ENCODE measurements at regions not wholly inside any gene's neighbourhood (a gene's known extent, or its start where the extent isn't known, plus 50 kb on each side); places are given as distances from the start of the nearest gene placed in this dataset.

DNA sequence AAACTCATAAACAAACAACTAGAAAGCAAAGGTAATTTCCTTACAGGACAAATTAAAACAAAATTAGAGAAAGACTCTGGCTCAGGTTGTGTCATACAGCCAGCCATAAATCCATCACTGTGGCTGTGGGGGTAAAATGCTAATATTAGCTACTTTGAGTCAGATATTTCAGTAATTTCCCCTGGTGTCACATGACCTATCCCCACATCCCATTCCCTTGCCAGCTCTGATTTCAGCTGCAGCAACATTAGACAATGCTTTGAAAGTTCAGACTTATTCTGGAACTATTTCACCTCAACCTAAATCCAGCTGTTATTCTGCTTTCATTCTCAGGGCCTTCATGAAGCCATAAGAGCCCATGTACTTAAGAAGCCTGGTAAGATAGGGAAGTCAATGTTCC, 55.3 kb downstream of the RPL10L start:
- no peaks in the 10 kb centered on the region for H3K36me3 ChIP-seq (ENCODE audit: insufficient read depth in 1 of 2, low read depth in 1 of 2)
- intact Hi-C loops (cut with DNase I): no loop called here
- TF ChIP-seq, protein P1, sequence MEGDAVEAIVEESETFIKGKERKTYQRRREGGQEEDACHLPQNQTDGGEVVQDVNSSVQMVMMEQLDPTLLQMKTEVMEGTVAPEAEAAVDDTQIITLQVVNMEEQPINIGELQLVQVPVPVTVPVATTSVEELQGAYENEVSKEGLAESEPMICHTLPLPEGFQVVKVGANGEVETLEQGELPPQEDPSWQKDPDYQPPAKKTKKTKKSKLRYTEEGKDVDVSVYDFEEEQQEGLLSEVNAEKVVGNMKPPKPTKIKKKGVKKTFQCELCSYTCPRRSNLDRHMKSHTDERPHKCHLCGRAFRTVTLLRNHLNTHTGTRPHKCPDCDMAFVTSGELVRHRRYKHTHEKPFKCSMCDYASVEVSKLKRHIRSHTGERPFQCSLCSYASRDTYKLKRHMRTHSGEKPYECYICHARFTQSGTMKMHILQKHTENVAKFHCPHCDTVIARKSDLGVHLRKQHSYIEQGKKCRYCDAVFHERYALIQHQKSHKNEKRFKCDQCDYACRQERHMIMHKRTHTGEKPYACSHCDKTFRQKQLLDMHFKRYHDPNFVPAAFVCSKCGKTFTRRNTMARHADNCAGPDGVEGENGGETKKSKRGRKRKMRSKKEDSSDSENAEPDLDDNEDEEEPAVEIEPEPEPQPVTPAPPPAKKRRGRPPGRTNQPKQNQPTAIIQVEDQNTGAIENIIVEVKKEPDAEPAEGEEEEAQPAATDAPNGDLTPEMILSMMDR (IDR thresholded peaks at IDR 0.05): no peak
- no peaks in the 10 kb centered on the region for H3K27me3 ChIP-seq (ENCODE audit: insufficient read depth in 3 of 3, low read length in 2 of 3)
- ATAC-seq: no peak
- H3K27ac ChIP-seq: no peak overlapping the region
- no peak overlapping the region for H3K4me3 ChIP-seq
- no peaks in the 10 kb centered on the region for H3K4me1 ChIP-seq
- H3K9me3 ChIP-seq: no peaks in the 10 kb centered on the region
- no peak for DNase-seq

DNA sequence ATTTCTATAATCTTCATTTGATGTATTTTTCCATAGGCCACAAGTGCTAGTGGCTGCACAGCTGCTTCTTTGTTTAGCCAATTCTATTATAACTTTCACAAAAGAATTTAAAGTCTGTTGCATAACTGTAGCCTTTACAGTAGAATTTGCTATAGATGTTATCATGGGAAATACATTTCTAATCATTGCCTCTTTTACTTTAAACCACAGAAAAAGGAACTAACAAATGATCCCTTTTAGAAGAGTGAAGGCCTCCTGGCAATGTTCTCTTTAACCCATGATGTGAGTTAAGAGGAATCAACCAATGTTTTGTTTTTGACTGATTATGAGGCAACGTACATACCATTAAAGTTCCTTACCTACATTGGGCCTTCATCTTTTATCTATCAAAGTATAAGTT, 68.8 kb downstream of the RPL10L start:
- no peak for DNase-seq
- Histone ChIP-seq H3K27ac (no peak overlapping the region), H3K9me3 (no peaks in the 10 kb centered on the region), H3K36me3 (ENCODE audit: insufficient read depth in 1 of 2, low read depth in 1 of 2) (no peaks in the 10 kb centered on the region), H3K4me3 (no peak overlapping the region), H3K27me3 (ENCODE audit: insufficient read depth in 3 of 3, low read length in 2 of 3) (no peaks in the 10 kb centered on the region), H3K4me1 (no peaks in the 10 kb centered on the region)
- intact Hi-C loops (cut with DNase I): no loop called here
- no peak for ATAC-seq
- 79 to 87% (median 84%) methylated on average over 1 of the region's 1 CpG for WGBS, 3 donors
- TF ChIP-seq, protein P1 (IDR thresholded peaks at IDR 0.05): no peak

DNA sequence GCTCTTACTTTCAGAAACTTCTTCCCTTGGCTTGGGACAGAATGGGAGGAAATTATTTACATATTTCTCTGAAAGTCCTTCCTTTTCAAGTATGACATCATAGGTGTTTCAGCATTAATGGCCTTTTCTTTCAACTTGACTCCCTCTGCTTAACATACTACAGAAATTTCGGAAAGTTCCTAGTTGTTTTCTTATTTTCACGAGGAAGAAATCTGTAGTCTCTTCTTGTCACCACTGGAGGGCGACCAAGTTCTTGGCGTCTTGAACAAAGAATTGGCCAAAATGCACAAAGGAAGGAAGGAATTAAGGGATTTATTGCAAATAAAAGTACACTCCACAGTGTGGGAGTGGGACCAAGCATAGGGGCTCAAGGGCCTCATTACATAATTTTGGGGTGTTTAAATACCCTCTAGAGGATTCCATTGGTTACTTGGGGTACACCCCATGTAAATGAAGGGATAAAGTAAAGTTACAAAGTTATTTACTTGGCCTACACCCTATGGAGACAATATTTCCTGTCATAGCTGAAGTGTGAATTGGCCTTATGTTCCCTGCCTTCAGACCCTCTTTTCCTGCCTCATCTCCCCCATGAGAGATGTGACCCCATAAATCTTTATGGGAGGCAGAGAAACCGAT, 70.4 kb downstream of the RPL10L start:
- no peak overlapping the region for H3K4me3 ChIP-seq
- H3K27me3 ChIP-seq (ENCODE audit: insufficient read depth in 3 of 3, low read length in 2 of 3): no peaks in the 10 kb centered on the region
- WGBS, 3 donors: 39 to 43% (median 40%) methylated on average over 5 of the region's 5 CpGs
- H3K4me1 ChIP-seq: no peaks in the 10 kb centered on the region
- no peaks in the 10 kb centered on the region for H3K9me3 ChIP-seq
- TF ChIP-seq, protein P1 (IDR thresholded peaks at IDR 0.05): no peak
- intact Hi-C loops (cut with DNase I): no loop called here
- DNase-seq: no peak
- no peaks in the 10 kb centered on the region for H3K36me3 ChIP-seq (ENCODE audit: insufficient read depth in 1 of 2, low read depth in 1 of 2)
- H3K27ac ChIP-seq: no peak overlapping the region
- no peak for ATAC-seq

DNA sequence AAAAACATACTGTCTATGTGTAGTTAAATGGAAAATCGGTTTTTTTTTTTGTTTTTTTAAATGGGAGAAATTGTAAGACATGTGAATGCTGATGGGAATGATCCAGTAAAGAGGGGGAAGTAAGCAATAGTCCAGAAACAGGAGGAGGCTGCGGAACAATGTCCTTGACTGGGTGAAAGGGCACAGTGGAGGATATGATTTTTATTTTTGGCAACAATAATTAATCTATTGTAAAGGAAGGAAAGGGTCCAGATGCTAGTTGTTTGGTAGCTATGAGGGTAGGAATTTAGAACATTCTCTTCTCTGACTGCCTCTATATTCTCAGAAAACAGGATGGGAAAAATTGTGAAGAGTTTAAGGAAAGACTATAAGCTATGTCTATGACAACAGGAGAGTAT, 76.6 kb downstream of the RPL10L start:
- H3K4me3 ChIP-seq: no peak overlapping the region
- H3K9me3 ChIP-seq: no peaks in the 10 kb centered on the region
- ATAC-seq: no peak
- H3K27ac ChIP-seq: no peak overlapping the region
- DNase-seq: no peak
- H3K36me3 ChIP-seq (ENCODE audit: insufficient read depth in 1 of 2, low read depth in 1 of 2): no peaks in the 10 kb centered on the region
- no peaks in the 10 kb centered on the region for H3K27me3 ChIP-seq (ENCODE audit: insufficient read depth in 3 of 3, low read length in 2 of 3)
- intact Hi-C loops (cut with DNase I): no loop called here
- 54 to 61% (median 56%) methylated on average over 2 of the region's 2 CpGs for WGBS, 3 donors
- no peaks in the 10 kb centered on the region for H3K4me1 ChIP-seq
- TF ChIP-seq, protein P1 (IDR thresholded peaks at IDR 0.05): no peak
